Endometrial microvascular endothelial cells (primary cell): ENCODE measurements at regions not wholly inside any gene's neighbourhood (a gene's known extent, or its start where the extent isn't known, plus 50 kb on each side); places are given as distances from the start of the nearest gene placed in this dataset.

Experiments
- in situ Hi-C: cut with HindIII; loops from 2 replicates; pipeline ENCODE4 v1.10.0; 2017; ENCODE audit warnings: low sequenced_read_pairs, low pct_unique_long_range_greater_than_20kb; ENCODE audit errors: inconsistent ontology term

GRCh38 chr22:27372969-27373670, 428.4 kb downstream of the MN1 start:
- in situ Hi-C loops = no loop called here

GRCh38 chr22:27377501-27378295, 423.9 kb downstream of the MN1 start:
- in situ Hi-C loops = no loop called here

- in situ Hi-C loops = no loop called here
Measured at GRCh38 chr22:27378311-27378800, 423.2 kb downstream of the MN1 start.

GRCh38 chr22:27378995-27379394, 422.6 kb downstream of the MN1 start:
- in situ Hi-C loops = no loop called here

- in situ Hi-C loops = no loop called here
Measured at GRCh38 chr22:27380855-27381254, 420.7 kb downstream of the MN1 start.

DNA sequence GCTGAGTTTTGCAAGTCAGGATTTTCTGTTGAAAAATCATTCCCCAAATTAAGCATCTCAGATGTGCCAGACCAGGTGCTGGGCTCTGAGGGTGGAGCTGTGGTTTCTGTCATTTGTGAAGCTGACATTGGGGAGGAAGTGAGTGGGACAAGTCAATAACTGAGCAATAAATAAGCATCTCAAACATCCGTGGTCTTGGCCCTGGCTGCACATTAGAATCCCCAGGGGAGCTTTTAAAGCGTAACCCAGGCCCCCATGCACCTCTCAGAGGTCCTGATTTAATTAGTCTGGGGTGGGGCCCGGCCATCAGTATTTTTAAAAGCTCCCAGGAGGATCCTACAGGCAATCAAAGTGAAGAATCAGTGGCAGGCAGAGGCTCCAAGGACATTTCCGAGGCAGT, 420.0 kb downstream of the MN1 start:
- in situ Hi-C loops = no loop called here

- in situ Hi-C loops = no loop called here
Measured at GRCh38 chr22:27381960-27382742, 419.4 kb downstream of the MN1 start.

- in situ Hi-C loops = no loop called here
Measured at GRCh38 chr22:27382947-27383346, 418.6 kb downstream of the MN1 start.

- in situ Hi-C loops = no loop called here
Measured at GRCh38 chr22:27383896-27384295, 417.7 kb downstream of the MN1 start.

DNA sequence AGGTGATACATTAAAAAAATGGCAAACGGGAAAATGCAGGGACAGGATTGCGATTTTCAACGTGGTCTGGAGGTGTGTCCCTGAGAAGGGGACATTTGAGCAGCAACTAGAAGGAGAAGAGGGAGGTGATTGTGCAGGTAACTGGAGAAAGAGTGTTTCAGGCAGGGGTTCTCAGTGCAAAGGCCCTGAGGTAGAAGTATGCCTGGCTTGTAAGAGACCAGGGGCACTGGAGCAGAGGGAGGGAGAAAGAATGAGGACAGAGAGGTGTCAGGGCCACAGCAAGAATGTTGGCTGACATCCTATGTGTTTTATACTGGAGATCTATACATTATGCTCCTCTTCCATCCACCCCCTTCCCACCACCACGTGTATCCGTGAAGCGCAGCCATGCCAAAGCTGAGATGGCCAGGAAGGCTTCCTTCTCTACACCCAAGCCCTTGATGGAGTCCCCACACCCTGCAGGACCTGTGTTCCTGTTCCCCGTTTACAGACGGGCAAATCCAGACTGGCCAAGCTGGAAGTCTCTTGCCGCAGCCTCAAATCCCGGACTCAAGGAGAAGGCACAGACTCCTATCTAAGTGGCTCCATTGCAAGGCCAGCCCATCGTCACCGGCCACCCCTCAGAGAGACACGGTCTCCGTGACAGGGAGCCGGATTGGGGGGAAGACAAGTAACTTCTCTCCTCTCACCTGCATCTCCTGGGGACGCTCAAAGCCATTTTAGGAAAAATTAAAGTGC, 416.1 kb downstream of the MN1 start:
- in situ Hi-C loops = no loop called here

- in situ Hi-C loops = no loop called here
Measured at GRCh38 chr22:27386186-27386585, 415.4 kb downstream of the MN1 start.

DNA sequence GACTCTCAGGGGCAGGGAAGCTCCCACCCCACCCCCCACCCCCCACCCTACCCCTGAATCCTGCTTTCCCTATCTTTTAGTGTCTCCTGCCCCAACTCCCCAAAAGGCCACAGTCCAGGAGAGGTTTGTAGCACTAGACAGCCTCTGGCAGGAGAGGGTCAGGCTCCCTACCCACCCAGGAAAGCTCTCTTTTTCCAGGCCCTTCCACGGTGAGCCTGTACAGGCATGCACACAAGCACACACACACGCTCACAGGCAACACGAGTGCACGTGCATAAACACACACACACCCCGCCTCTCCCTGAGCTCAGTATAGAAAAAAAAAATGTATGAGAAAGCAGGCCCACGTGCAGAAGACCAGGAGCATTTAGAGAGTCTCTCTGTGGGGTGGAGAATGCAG, 414.0 kb downstream of the MN1 start:
- in situ Hi-C loops = no loop called here

- in situ Hi-C loops = no loop called here
Measured at GRCh38 chr22:27388090-27388600, 413.4 kb downstream of the MN1 start.

- in situ Hi-C loops = no loop called here
Measured at GRCh38 chr22:27389727-27390075, 411.9 kb downstream of the MN1 start.

- in situ Hi-C loops = no loop called here
Measured at GRCh38 chr22:27391092-27391770, 410.3 kb downstream of the MN1 start.

DNA sequence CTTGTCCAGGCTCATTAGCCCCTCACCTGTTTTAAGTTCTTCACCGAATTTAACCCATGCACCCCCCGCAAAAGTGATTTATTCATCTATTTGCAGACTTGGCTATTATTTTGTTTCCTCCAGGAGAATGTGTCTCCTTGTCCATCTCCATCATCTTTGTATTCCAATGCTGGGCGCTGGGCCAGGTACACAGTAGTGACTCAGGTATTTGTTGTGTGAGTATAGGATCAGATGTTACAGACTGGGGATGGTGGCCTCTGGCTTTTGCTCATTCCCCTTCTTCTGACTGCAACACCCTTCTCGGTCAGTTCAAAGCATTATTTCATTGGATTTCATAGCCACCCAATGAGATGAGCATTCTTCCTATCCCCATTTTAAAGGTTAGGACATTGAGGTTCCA, 408.2 kb downstream of the MN1 start:
- in situ Hi-C loops = no loop called here

DNA sequence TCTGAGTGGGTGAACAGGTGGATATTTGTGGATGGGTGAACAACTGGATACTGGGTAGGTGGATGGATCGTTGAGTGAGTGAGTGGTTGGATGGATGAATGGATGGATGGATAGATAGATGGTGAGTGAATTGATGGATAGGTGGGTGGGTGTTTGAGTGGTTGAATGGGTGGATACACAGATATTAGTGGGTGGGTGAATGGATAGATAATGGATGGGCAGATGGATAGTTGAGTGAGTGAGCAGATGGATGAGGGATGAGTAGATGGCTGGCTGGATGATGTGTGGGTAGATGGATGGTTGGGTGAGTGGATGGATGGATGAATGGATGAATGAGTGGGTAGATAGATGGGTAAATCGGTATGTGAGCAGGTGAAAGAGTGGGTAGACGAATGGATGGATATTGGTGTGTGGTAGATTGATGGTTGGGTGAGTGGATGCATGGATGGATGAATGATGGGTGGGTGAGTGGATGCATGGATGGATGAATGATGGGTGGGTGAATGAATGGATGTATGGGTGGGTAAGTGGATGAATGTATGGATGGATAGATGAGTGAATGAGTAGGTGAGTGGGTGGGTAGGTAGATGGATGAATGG, 406.7 kb downstream of the MN1 start:
- in situ Hi-C loops = no loop called here
